AG04450 (cell line): ENCODE measurements at regions not wholly inside any gene's neighbourhood (a gene's known extent, or its start where the extent isn't known, plus 50 kb on each side); places are given as distances from the start of the nearest gene placed in this dataset.
A peak's percentile ranks its signal among the peaks of the same experiment; 100 is the strongest.

Source experiments
- CTCF ChIA-PET: fragments of 300-600, 350-600 bp; formaldehyde crosslinking; extraction: SDS; loops from one replicate; lab custom pipeline; 2022; ENCODE audit warnings: antibody characterized with exemption, inconsistent platforms; lab: Charles Lee
- POLR2A ChIA-PET: fragments of 350-600 bp; formaldehyde crosslinking; extraction: SDS; loops from one replicate; lab custom pipeline; 2021; ENCODE audit warnings: antibody characterized with exemption, inconsistent platforms; lab: Yijun Ruan, JAX
- DNase-seq: peaks from one replicate; pipeline ENCODE4 v3.0.0-alpha.2; 2011; ENCODE audit warnings: low read depth, low spot score
- H3K27ac ChIP-seq: one replicate; pipeline ENCODE4 v1.5.1; 2012; ENCODE audit warnings: low read depth, low read length, control low read depth
- H3K27me3 ChIP-seq: one replicate; pipeline ENCODE4 v1.6.0; 2012; ENCODE audit warnings: low read length; ENCODE audit not compliant: control insufficient read depth, insufficient read depth
- H3K4me3 ChIP-seq: 2 replicates; pipeline ENCODE4 v1.5.1; 2011; ENCODE audit warnings: mild to moderate bottlenecking, low read depth, low read length, control low read depth
- H3K9me3 ChIP-seq: 2 replicates; pipeline ENCODE4 v1.5.1; 2012; ENCODE audit warnings: low read length; ENCODE audit not compliant: control insufficient read depth, insufficient read depth
- CTCF ChIP-seq: IDR thresholded peaks from 2 replicates; pipeline ENCODE4 v1.5.1; 2011; ENCODE audit warnings: low read depth, low read length, control low read depth, inconsistent platforms

- Histone ChIP-seq H3K4me3 (no peak overlapping the region), H3K9me3 (no peaks in the 10 kb centered on the region; the same call in 1 of the 2 replicates), H3K27me3 (no peaks in the 10 kb centered on the region), H3K27ac (no peak overlapping the region)
- TF ChIP-seq CTCF: no peak
- POLR2A ChIA-PET: no interaction called here
- no peak for DNase-seq
- CTCF ChIA-PET: no interaction called here
Observed at GRCh38 chr12:115030017-115030416, 346.0 kb upstream of the TBX3 start.

GRCh38 chr12:115024531-115024930, 340.6 kb upstream of the TBX3 start:
- no peak for DNase-seq
- ChIA-PET CTCF (interaction anchor here (0.5 kb wide), 1 partner anchor 53 kb away, joined by 3 read pairs; no protein-coding TSS in a partner anchor), POLR2A (no interaction called here)
- Histone ChIP-seq H3K4me3 (no peak overlapping the region), H3K27me3 (no peaks in the 10 kb centered on the region), H3K27ac (no peak overlapping the region), H3K9me3 (no peaks in the 10 kb centered on the region)
- TF ChIP-seq CTCF: no peak

GRCh38 chr12:115023279-115024265, 339.6 kb upstream of the TBX3 start:
- Histone ChIP-seq H3K27me3 (no peaks in the 10 kb centered on the region), H3K27ac (peak overlapping the region; percentile 41), H3K4me3 (no peak overlapping the region), H3K9me3 (no peaks in the 10 kb centered on the region; the same call in 1 of the 2 replicates)
- TF ChIP-seq CTCF: no peak
- ChIA-PET POLR2A (interaction anchor here (0.6 kb wide), 1 partner anchor 339 kb away, joined by 3 read pairs; no protein-coding TSS in a partner anchor), CTCF (interaction anchor here (0.6 to 0.7 kb wide), 3 partner anchors 45 to 1319 kb away, joined by 3 to 4 read pairs (median 4); no protein-coding TSS in a partner anchor)
- DNase-seq: peak; percentile 32

GRCh38 chr12:115020091-115020490, 336.1 kb upstream of the TBX3 start:
- POLR2A ChIA-PET: no interaction called here
- CTCF ChIA-PET: no interaction called here
- H3K9me3 ChIP-seq: no peaks in the 10 kb centered on the region; the same call in 1 of the 2 replicates
- no peak for DNase-seq
- H3K27me3 ChIP-seq: no peaks in the 10 kb centered on the region
- H3K4me3 ChIP-seq: no peak overlapping the region
- no peak for TF ChIP-seq CTCF
- no peak overlapping the region for H3K27ac ChIP-seq

- CTCF ChIA-PET: no interaction called here
- no peak for TF ChIP-seq CTCF
- DNase-seq: no peak
Observed at GRCh38 chr12:115017346-115017745, 333.4 kb upstream of the TBX3 start.

More at GRCh38 chr12:115017346-115017745, 333.4 kb upstream of the TBX3 start:
- Histone ChIP-seq H3K4me3 (no peak overlapping the region), H3K27me3 (no peaks in the 10 kb centered on the region), H3K9me3 (no peaks in the 10 kb centered on the region; the same call in 1 of the 2 replicates), H3K27ac (no peak overlapping the region)
- POLR2A ChIA-PET: no interaction called here
